NOMO-1 treated with DMSO at 0.1 percent for 48 hours (cell line): ENCODE measurements at regions not wholly inside any gene's neighbourhood (a gene's known extent, or its start where the extent isn't known, plus 50 kb on each side); places are given as distances from the start of the nearest gene placed in this dataset.

Experiments
- DNase-seq: peaks from one replicate; lab custom pipeline; 2025; ENCODE audit not compliant: unreplicated experiment; lab: John Stamatoyannopoulos, UW

DNA sequence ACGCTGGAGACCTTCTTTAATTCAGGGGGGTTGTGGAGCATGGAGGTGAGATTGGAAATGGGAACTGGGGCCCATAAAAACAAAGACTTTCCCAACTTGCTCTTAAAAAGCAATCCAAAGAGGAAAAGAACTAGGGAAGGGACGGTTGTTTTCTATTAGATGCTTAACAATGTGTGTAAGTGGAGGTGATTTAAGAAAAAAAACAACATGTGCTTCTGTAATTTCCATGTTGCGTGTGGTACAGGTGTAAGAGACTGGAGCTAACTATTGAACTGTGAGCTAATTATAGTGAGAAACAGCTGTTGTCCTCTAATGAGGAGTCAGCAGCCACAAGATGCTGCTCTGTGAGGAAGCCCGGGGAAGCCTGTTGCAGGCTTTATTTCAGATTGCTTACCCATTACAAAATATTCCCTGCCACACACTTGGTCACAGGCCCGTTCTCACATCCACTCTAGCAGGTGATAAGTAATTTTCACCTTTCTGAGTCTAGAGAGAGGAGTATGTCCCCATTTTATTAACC is 280.6 kb upstream of the PARD3B start:
- DNase-seq: no peak

GRCh38 chr2:204265681-204266181 is 279.5 kb upstream of the PARD3B start:
- DNase-seq: no peak

GRCh38 chr2:204268458-204268857 is 276.8 kb upstream of the PARD3B start:
- no peak for DNase-seq

GRCh38 chr2:204268971-204269370 is 276.3 kb upstream of the PARD3B start:
- no peak for DNase-seq

DNA sequence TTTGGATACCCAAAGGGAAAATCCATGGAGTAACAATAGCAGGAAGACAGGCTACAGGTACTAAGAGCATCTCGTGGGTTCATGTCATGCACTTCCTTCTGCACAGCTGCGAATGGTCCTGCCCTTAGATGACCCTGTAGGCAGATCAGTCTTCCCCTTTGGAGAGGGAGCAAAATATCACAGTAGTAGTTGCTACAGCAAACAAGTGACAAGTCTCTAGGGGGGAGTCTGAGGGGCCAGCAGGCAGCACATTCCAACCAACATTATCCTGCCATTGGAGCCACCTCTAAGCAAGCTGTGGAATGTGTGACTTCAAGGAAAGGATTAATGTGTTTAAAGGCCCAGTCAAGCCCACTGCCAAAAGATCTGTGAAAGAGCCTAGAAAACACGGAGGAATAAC is 273.2 kb upstream of the PARD3B start:
- DNase-seq: no peak

DNA sequence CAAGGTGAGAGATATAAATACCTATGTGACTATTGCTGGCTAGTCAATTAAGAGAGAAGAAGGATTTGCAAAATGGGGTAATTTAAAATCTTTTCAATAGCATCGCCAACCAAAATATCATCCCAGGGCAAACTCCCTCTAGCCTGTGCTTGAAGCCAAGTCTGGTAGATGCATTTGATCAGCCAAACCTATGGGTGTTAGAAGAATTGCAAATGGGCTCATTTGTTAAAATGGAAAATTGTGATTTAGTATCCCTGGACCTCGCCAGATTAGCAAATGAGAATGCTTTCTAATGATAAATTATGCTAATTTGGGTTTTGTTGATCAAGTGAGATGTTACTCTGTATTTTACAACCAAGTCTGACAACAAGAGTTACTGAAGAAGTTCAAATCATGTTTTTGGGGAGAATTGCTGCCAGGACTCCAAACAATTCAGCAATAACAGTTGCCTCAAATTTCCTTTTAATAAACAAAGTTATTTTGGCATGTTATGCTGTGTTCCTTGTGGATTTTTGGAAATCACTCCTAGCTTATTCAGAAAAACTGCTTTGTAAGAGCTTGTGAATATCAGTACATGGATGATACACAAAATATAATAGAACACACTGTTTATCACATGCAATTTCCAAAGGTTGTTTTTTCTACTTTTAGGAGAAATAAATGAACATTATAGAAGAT is 272.5 kb upstream of the PARD3B start:
- DNase-seq: no peak

- no peak for DNase-seq
Measured at GRCh38 chr2:204274429-204274828, 270.8 kb upstream of the PARD3B start.

DNA sequence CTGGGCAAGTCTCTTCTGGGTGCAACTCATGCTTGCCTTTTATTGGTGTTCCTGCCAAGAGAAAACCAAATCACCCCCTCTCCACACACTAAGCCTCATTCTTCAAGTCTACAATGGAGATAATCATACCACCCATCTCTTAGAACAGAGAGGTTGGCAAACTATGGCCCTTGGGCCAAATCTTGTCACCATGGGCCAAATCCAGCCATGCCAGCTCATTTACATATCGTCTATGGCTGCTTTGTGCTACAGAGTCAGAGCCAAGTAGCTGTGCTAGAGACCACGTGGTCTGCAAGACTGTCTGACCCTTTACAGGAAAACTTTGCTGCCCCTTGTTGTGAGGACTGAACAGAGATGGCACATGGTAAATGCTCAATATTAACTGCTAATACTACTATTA is 270.3 kb upstream of the PARD3B start:
- no peak for DNase-seq

GRCh38 chr2:204277226-204277625 is 268.0 kb upstream of the PARD3B start:
- DNase-seq: no peak

DNA sequence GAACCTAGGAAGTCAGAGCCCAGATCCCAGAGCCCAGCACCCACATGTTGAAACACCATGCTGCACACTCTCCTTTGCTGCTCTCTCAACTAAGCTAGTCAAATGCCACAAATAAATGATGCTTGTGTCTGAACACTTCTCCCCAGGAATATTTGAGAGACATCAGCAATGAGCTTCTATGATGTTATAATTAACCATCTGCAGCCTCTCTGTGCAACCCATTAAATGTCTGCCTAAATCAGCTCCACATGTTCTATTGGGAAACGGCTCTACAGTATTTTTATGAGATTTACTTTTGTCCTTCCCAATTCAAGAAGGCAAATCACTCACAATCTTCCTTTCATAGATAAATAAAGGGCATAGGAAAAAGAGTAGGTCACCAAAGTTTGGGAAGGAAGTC is 266.8 kb upstream of the PARD3B start:
- no peak for DNase-seq

DNA sequence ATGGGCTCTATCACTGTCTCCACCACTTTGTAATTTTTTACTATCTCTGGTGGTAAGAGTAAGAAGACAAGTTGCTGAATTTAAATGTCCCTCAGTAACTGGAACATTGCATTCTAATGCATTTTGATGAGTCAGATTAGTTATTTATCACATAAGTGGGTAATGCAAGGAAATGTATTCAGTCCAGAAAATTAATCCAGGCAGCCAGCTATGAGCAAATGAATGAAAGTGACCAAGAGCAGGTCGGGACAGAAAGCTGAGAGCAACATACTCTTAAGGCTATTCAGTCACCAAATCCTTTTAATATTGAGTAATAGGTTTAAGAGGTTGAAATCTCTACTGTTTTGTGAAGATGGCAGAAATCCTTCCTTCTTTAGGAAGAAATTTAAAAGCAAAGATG is 265.5 kb upstream of the PARD3B start:
- DNase-seq: no peak

GRCh38 chr2:204280262-204280668 is 265.0 kb upstream of the PARD3B start:
- DNase-seq: no peak

DNA sequence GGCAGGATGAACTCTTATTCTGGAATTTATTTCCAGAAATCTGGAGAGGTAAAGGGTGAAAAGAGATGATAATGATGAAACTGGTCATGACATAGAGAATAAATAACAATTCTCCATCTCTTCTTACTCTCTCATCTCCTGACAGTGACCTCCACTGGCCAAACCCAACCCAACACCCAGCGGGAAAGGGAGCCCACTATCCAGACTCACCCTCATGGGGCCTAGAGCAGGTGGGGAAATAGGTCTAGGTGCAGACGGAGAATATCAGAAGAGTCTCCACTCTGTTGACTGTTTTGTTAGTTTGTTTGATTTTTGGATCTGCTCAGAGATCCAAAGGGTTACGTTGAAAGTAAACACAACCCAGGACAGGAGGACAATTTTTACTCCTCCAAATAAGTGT is 263.2 kb upstream of the PARD3B start:
- no peak for DNase-seq

GRCh38 chr2:204282525-204282924 is 262.8 kb upstream of the PARD3B start:
- no peak for DNase-seq

DNA sequence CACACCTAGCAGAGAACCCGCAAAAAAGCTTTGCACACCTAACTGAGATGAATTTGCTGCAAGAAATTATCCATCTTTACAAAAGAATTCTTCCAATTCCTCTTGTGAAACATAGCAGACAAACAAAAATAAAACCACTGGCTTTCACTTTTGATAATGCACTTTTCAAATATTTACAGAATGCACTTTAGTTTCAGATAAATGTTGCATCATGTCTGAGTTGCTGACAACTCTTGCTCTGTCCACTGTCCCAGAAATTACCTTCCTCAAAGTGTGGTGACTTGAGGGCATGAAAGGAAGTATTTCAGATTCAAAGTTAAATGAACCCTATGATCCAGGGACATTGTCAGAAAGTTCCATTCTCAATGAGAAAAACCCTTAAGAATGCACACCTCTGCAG is 256.2 kb upstream of the PARD3B start:
- DNase-seq: no peak

DNA sequence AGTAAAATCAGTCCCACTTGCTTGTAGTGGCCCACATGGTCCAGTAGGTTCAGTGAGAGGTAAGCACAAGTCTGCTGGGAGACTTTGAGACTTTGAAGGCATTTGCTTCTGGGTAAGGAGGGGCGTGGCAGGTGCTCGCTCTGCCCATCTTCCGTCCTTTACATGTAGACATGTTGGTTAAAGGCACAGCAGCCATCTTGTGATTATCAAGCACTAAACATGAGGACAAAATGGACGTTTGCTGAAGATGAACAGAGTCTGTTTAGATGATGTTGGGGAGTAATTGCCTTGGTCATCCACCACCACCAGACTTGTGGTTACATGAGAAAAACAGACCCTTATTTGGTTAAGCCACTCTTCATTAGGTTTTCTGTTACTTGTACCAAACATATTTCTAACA is 252.8 kb upstream of the PARD3B start:
- no peak for DNase-seq

- no peak for DNase-seq
Measured at GRCh38 chr2:204293884-204294747, 251.2 kb upstream of the PARD3B start.

DNA sequence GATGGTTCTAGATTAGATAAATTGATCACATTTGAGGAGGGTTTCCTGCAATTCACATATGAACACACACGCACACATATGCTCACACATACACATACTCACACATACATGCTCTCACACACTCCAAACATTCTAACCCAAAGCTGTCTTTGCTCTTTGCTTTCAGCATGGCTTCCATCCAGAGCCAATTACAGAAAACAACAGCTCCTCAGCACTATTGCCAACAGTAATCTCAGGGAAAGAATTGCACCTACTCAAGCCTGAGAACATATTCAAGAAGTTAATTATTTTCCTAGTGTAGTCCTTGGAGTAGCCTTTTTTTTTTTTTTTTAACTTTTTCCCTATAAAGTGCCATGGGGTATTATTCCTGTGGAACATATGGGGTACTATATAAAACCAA is 246.9 kb upstream of the PARD3B start:
- no peak for DNase-seq

DNA sequence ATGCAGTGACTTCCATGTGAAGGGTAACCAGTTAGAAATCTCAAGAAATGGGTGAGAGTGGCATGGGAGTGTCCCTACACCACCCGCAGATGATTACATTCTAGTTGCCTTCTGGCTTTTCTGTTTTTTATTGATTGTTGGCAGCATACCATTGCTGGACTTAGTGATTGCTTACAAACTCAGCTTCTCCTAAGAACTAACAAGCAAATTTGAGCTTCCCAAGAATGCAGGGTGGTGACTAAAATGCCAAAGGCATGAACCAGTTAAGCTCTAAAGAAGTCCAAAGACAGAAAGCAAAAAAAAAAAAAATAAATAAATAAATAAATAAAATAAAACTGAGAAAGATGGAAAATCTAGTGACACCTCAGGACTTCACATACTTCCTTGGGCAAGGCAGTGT is 245.5 kb upstream of the PARD3B start:
- no peak for DNase-seq

- no peak for DNase-seq
Measured at GRCh38 chr2:204306667-204307066, 238.6 kb upstream of the PARD3B start.

- no peak for DNase-seq
Measured at GRCh38 chr2:204312105-204312504, 233.2 kb upstream of the PARD3B start.

- no peak for DNase-seq
Measured at GRCh38 chr2:204313256-204313655, 232.0 kb upstream of the PARD3B start.
